Uterus (tissue), 2 donors: ENCODE measurements at regions not wholly inside any gene's neighbourhood (a gene's known extent, or its start where the extent isn't known, plus 50 kb on each side); places are given as distances from the start of the nearest gene placed in this dataset.
"Not testable (repeated sequence)": the region's sequence is repeated elsewhere in the genome, so short reads cannot be mapped to it uniquely, and the experiment has no call there.

Source experiments
- POLR2A ChIP-seq, 2 donors: fragments of 450-650 bp; IDR thresholded peaks; one replicate each; pipeline ENCODE4 v1.6.1; 2016; ENCODE audit warnings: antibody characterized with exemption in 2 of 2, mild to moderate bottlenecking in 1 of 2, moderate library complexity in 1 of 2
- TF ChIP-seq, protein P1 (sequence below), 4 experiments: fragments of 200-600 bp in 2 of 4; fragments of 450-650 bp in 2 of 4; sonication (generic) in 2 of 4; IDR thresholded peaks; one replicate each; pipeline ENCODE4 v1.5.1; 2016 to 2019; ENCODE audit warnings: antibody characterized with exemption in 4 of 4, mild to moderate bottlenecking in 2 of 4, moderate library complexity in 1 of 4

DNA sequence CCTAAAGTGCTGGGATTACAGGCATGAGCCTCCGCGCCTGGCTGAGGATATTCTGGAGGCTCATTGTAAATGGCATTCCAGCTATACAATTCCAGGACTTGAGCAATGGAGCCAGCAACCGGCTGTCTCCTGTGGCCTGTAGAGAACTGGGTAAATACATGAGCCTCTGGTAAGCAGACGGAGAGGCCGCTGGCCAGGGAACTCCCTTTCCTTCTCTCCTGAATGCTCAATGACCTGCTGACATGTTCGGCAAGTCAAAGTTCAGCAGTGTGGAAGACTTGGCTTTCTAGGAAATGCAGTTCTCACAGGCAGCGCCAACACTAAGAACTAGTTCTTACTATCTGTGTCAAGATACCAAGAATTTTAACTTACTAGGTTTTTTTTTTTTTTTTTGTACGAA lies 139.8 kb downstream of the SEPTIN7 start:
- TF ChIP-seq, protein P1, sequence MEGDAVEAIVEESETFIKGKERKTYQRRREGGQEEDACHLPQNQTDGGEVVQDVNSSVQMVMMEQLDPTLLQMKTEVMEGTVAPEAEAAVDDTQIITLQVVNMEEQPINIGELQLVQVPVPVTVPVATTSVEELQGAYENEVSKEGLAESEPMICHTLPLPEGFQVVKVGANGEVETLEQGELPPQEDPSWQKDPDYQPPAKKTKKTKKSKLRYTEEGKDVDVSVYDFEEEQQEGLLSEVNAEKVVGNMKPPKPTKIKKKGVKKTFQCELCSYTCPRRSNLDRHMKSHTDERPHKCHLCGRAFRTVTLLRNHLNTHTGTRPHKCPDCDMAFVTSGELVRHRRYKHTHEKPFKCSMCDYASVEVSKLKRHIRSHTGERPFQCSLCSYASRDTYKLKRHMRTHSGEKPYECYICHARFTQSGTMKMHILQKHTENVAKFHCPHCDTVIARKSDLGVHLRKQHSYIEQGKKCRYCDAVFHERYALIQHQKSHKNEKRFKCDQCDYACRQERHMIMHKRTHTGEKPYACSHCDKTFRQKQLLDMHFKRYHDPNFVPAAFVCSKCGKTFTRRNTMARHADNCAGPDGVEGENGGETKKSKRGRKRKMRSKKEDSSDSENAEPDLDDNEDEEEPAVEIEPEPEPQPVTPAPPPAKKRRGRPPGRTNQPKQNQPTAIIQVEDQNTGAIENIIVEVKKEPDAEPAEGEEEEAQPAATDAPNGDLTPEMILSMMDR (IDR thresholded peaks at IDR 0.05), result not testable (repeated sequence)
- TF ChIP-seq POLR2A (IDR thresholded peaks at IDR 0.05), result not testable (repeated sequence)
